Astrocyte (in vitro differentiated cells and primary cell): ENCODE measurements at regions not wholly inside any gene's neighbourhood (a gene's known extent, or its start where the extent isn't known, plus 50 kb on each side); places are given as distances from the start of the nearest gene placed in this dataset.

Source experiments
- CTCF ChIP-seq: IDR thresholded peaks from 2 replicates; pipeline ENCODE4 v1.5.1; 2011; ENCODE audit warnings: low read depth, mild to moderate bottlenecking, inconsistent platforms, low read length, moderate library complexity; ENCODE audit not compliant: insufficient read depth
- EZH2 ChIP-seq: IDR thresholded peaks from 2 replicates; pipeline ENCODE4 v1.6.1; 2012; ENCODE audit warnings: mild to moderate bottlenecking, low read length, inconsistent platforms; ENCODE audit not compliant: insufficient read depth

- TF ChIP-seq CTCF (no peak), EZH2 (no peak)
Measured at GRCh38 chr12:97984974-97985580, 522.5 kb downstream of the RMST start.
